T-helper 17 cell (primary cell): ENCODE measurements at regions not wholly inside any gene's neighbourhood (a gene's known extent, or its start where the extent isn't known, plus 50 kb on each side); places are given as distances from the start of the nearest gene placed in this dataset.

ENCODE experiments used
- ATAC-seq: fragments of 150-1000 bp; cut with Tn5 transposase; 2 replicates; pipeline ENCODE4 v1.10.0; 2021; ENCODE audit warnings: mild to moderate bottlenecking, moderate library complexity
- DNase-seq, 3 donors: peaks; one replicate each; pipeline versions ENCODE4 v3.0.0 to v3.0.0-alpha.2; 2020 to 2021
- H3K9me3 ChIP-seq: one replicate; pipeline ENCODE4 v1.7.0; 2013; ENCODE audit warnings: low read length, mild to moderate bottlenecking; ENCODE audit not compliant: control insufficient read depth, poor library complexity, severe bottlenecking
- H3K27ac Mint-ChIP-seq: one replicate; pipeline ENCODE4 v1.8.0; 2022; ENCODE audit warnings: mild to moderate bottlenecking, moderate library complexity, mixed read lengths
- H3K27me3 Mint-ChIP-seq: one replicate; pipeline ENCODE4 v1.8.0; 2022; ENCODE audit warnings: mixed read lengths
- H3K36me3 Mint-ChIP-seq: one replicate; pipeline ENCODE4 v1.8.0; 2022; ENCODE audit warnings: low read depth, mixed read lengths
- H3K4me1 Mint-ChIP-seq: one replicate; pipeline ENCODE4 v1.8.0; 2022; ENCODE audit warnings: mild to moderate bottlenecking, mixed read lengths
- H3K4me3 Mint-ChIP-seq: one replicate; pipeline ENCODE4 v1.8.0; 2022; ENCODE audit warnings: mild to moderate bottlenecking, moderate library complexity, mixed read lengths

GRCh38 chr1:195328102-195328501 is 1280.1 kb downstream of the KCNT2 start:
- Mint-ChIP-seq H3K4me3 (no peak overlapping the region), H3K36me3 (no peaks in the 10 kb centered on the region), H3K27ac (no peak overlapping the region), H3K4me1 (no peaks in the 10 kb centered on the region), H3K27me3 (no peaks in the 10 kb centered on the region)
- H3K9me3 ChIP-seq: no peaks in the 10 kb centered on the region
- DNase-seq (no peak), ATAC-seq (no peak)

- Mint-ChIP-seq H3K36me3 (no peaks in the 10 kb centered on the region), H3K4me3 (no peak overlapping the region), H3K27me3 (no peaks in the 10 kb centered on the region), H3K27ac (no peak overlapping the region), H3K4me1 (no peaks in the 10 kb centered on the region)
- ATAC-seq: no peak
- DNase-seq: no peak
- no peaks in the 10 kb centered on the region for H3K9me3 ChIP-seq
Measured at GRCh38 chr1:195327361-195327760, 1280.9 kb downstream of the KCNT2 start.

GRCh38 chr1:195326325-195326724 is 1281.9 kb downstream of the KCNT2 start:
- H3K4me3 Mint-ChIP-seq: no peak overlapping the region

GRCh38 chr1:195325181-195325580 is 1283.1 kb downstream of the KCNT2 start:
- Mint-ChIP-seq H3K36me3 (no peaks in the 10 kb centered on the region), H3K27me3 (no peaks in the 10 kb centered on the region), H3K4me1 (no peaks in the 10 kb centered on the region), H3K4me3 (no peak overlapping the region), H3K27ac (no peak overlapping the region)
- ATAC-seq (no peak), DNase-seq (no peak)
- H3K9me3 ChIP-seq: no peaks in the 10 kb centered on the region

More at GRCh38 chr1:195326325-195326724, 1281.9 kb downstream of the KCNT2 start:
- Mint-ChIP-seq H3K4me1 (no peaks in the 10 kb centered on the region), H3K36me3 (no peaks in the 10 kb centered on the region), H3K27me3 (no peaks in the 10 kb centered on the region), H3K27ac (no peak overlapping the region)
- no peaks in the 10 kb centered on the region for H3K9me3 ChIP-seq
- ATAC-seq: no peak
- DNase-seq: no peak

GRCh38 chr1:195306281-195306680 is 1302.0 kb downstream of the KCNT2 start:
- no peaks in the 10 kb centered on the region for H3K27me3 Mint-ChIP-seq
- H3K9me3 ChIP-seq: no peaks in the 10 kb centered on the region
- no peak for ATAC-seq
- H3K27ac Mint-ChIP-seq: no peak overlapping the region
- no peaks in the 10 kb centered on the region for H3K36me3 Mint-ChIP-seq
- no peak for DNase-seq
- no peak overlapping the region for H3K4me3 Mint-ChIP-seq
- H3K4me1 Mint-ChIP-seq: no peaks in the 10 kb centered on the region

GRCh38 chr1:195294911-195295310 is 1313.3 kb downstream of the KCNT2 start:
- no peaks in the 10 kb centered on the region for H3K9me3 ChIP-seq
- Mint-ChIP-seq H3K27me3 (peaks cover 11% of the 10 kb centered on the region), H3K4me1 (peaks cover 4% of the 10 kb centered on the region), H3K27ac (no peak overlapping the region), H3K36me3 (no peaks in the 10 kb centered on the region), H3K4me3 (no peak overlapping the region)
- ATAC-seq (no peak), DNase-seq (no peak)

GRCh38 chr1:195278644-195279043 is 1329.6 kb downstream of the KCNT2 start:
- Mint-ChIP-seq H3K36me3 (no peaks in the 10 kb centered on the region), H3K4me1 (no peaks in the 10 kb centered on the region), H3K27ac (no peak overlapping the region), H3K27me3 (no peaks in the 10 kb centered on the region), H3K4me3 (no peak overlapping the region)
- H3K9me3 ChIP-seq: no peaks in the 10 kb centered on the region
- ATAC-seq: no peak
- DNase-seq: no peak

- Mint-ChIP-seq H3K36me3 (no peaks in the 10 kb centered on the region), H3K4me3 (no peak overlapping the region), H3K27ac (no peak overlapping the region), H3K27me3 (no peaks in the 10 kb centered on the region), H3K4me1 (no peaks in the 10 kb centered on the region)
- DNase-seq (no peak), ATAC-seq (no peak)
- no peaks in the 10 kb centered on the region for H3K9me3 ChIP-seq
Measured at GRCh38 chr1:195275710-195276109, 1332.5 kb downstream of the KCNT2 start.

- H3K27me3 Mint-ChIP-seq: no peaks in the 10 kb centered on the region
- H3K9me3 ChIP-seq: no peaks in the 10 kb centered on the region
- peaks cover 1% of the 10 kb centered on the region for H3K36me3 Mint-ChIP-seq
- no peak overlapping the region for H3K4me3 Mint-ChIP-seq
- ATAC-seq (no peak), DNase-seq (no peak)
- no peak overlapping the region for H3K27ac Mint-ChIP-seq
- no peaks in the 10 kb centered on the region for H3K4me1 Mint-ChIP-seq
Measured at GRCh38 chr1:195251900-195252299, 1356.3 kb downstream of the KCNT2 start.

GRCh38 chr1:195243492-195243891 is 1364.7 kb downstream of the KCNT2 start:
- Mint-ChIP-seq H3K4me3 (no peak overlapping the region), H3K36me3 (peaks cover 2% of the 10 kb centered on the region), H3K27me3 (no peaks in the 10 kb centered on the region), H3K27ac (no peak overlapping the region), H3K4me1 (no peaks in the 10 kb centered on the region)
- no peak for DNase-seq
- ATAC-seq: no peak
- no peaks in the 10 kb centered on the region for H3K9me3 ChIP-seq

- Mint-ChIP-seq H3K36me3 (no peaks in the 10 kb centered on the region), H3K27me3 (no peaks in the 10 kb centered on the region), H3K27ac (no peak overlapping the region), H3K4me1 (no peaks in the 10 kb centered on the region), H3K4me3 (no peak overlapping the region)
- ATAC-seq (no peak), DNase-seq (no peak)
- no peaks in the 10 kb centered on the region for H3K9me3 ChIP-seq
Measured at GRCh38 chr1:195241066-195241465, 1367.2 kb downstream of the KCNT2 start.

GRCh38 chr1:195238313-195238712 is 1369.9 kb downstream of the KCNT2 start:
- no peaks in the 10 kb centered on the region for H3K4me1 Mint-ChIP-seq
- H3K9me3 ChIP-seq: no peaks in the 10 kb centered on the region
- H3K27me3 Mint-ChIP-seq: no peaks in the 10 kb centered on the region
- no peak overlapping the region for H3K27ac Mint-ChIP-seq
- H3K4me3 Mint-ChIP-seq: no peak overlapping the region
- ATAC-seq: no peak
- no peaks in the 10 kb centered on the region for H3K36me3 Mint-ChIP-seq
- DNase-seq: no peak

GRCh38 chr1:195236991-195237889 is 1371.0 kb downstream of the KCNT2 start:
- H3K36me3 Mint-ChIP-seq: no peaks in the 10 kb centered on the region
- no peaks in the 10 kb centered on the region for H3K27me3 Mint-ChIP-seq

More at GRCh38 chr1:195236991-195237889, 1371.0 kb downstream of the KCNT2 start:
- DNase-seq: no peak
- no peaks in the 10 kb centered on the region for H3K9me3 ChIP-seq
- H3K27ac Mint-ChIP-seq: no peak overlapping the region
- H3K4me1 Mint-ChIP-seq: no peaks in the 10 kb centered on the region
- no peak overlapping the region for H3K4me3 Mint-ChIP-seq
- ATAC-seq: no peak
